ENCODE measurements at regions not wholly inside any gene's neighbourhood (a gene's known extent, or its start where the extent isn't known, plus 50 kb on each side); places are given as distances from the start of the nearest gene placed in this dataset.

- FAIRE-seq = no peak
- DNase-seq (ENCODE audit: low read depth, low spot score) = no peak
- H3K4me3 ChIP-seq (replicated peaks in 1 of 3; ENCODE audit: insufficient read depth in 1 of 3, low read depth in 1 of 3, low read length in 3 of 3) = no peak overlapping the region
- no TSS peak for BruUV-seq (replicated peaks)
- CTCF ChIA-PET = no interaction called here
- TF ChIP-seq JUN (IDR thresholded peaks at IDR 0.05; ENCODE audit: borderline replicate concordance, insufficient read depth, insufficient read length, low read depth) (no peak), FOS (IDR thresholded peaks at IDR 0.05; ENCODE audit: borderline replicate concordance, insufficient read depth, low read length) (no peak), POLR2A (IDR thresholded peaks at IDR 0.05; ENCODE audit: low read depth, low read length) (no peak), POLR2AphosphoS5 (IDR thresholded peaks at IDR 0.05; ENCODE audit: insufficient read depth, low read depth, low read length) (no peak), MYC (IDR thresholded peaks at IDR 0.05; ENCODE audit: low read depth, low read length) (no peak), GATA2 (IDR thresholded peaks at IDR 0.05; ENCODE audit: insufficient read depth, insufficient read length, low read depth, low read length) (no peak), EZH2 (IDR thresholded peaks at IDR 0.05; ENCODE audit: borderline replicate concordance, low read depth, low read length, severe bottlenecking) (no peak)
- TF ChIP-seq, protein P1, sequence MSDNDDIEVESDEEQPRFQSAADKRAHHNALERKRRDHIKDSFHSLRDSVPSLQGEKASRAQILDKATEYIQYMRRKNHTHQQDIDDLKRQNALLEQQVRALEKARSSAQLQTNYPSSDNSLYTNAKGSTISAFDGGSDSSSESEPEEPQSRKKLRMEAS (IDR thresholded peaks at IDR 0.05; ENCODE audit: insufficient read depth, insufficient read length) = no peak
- TF ChIP-seq, protein P2, sequence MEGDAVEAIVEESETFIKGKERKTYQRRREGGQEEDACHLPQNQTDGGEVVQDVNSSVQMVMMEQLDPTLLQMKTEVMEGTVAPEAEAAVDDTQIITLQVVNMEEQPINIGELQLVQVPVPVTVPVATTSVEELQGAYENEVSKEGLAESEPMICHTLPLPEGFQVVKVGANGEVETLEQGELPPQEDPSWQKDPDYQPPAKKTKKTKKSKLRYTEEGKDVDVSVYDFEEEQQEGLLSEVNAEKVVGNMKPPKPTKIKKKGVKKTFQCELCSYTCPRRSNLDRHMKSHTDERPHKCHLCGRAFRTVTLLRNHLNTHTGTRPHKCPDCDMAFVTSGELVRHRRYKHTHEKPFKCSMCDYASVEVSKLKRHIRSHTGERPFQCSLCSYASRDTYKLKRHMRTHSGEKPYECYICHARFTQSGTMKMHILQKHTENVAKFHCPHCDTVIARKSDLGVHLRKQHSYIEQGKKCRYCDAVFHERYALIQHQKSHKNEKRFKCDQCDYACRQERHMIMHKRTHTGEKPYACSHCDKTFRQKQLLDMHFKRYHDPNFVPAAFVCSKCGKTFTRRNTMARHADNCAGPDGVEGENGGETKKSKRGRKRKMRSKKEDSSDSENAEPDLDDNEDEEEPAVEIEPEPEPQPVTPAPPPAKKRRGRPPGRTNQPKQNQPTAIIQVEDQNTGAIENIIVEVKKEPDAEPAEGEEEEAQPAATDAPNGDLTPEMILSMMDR (IDR thresholded peaks at IDR 0.05; ENCODE audit: extremely low read depth in 1 of 2, insufficient read depth in 1 of 2, low read depth in 1 of 2, low read length in 2 of 2) = no peak
- POLR2A ChIA-PET = no interaction called here
- dilution Hi-C loops (cut with MboI; ENCODE audit: extremely low pct_ligation_motif_present, low sequenced_read_pairs) (no loop called here), intact Hi-C loops (cut with micrococcal nuclease) (no loop called here)
- no peak overlapping the region for H3K4me2 ChIP-seq (ENCODE audit: insufficient read depth, low read length)
- no peaks in the 10 kb centered on the region for H3K9me3 ChIP-seq (replicated peaks; ENCODE audit: control insufficient read depth, insufficient read depth, low read length)
- H3K9me1 ChIP-seq (replicated peaks; ENCODE audit: control insufficient read depth, extremely low read depth, insufficient read depth, low read length) = no peaks in the 10 kb centered on the region
- no peaks in the 10 kb centered on the region for H3K27me3 ChIP-seq (ENCODE audit: control insufficient read depth in 2 of 2, insufficient read depth in 2 of 2, low read length in 2 of 2)
- no peak overlapping the region for H2AFZ ChIP-seq (ENCODE audit: low read depth, low read length)
- no peaks in the 10 kb centered on the region for H4K20me1 ChIP-seq (replicated peaks; ENCODE audit: control insufficient read depth, extremely low read depth, insufficient read depth, low read length)
- H3K9ac ChIP-seq (replicated peaks; ENCODE audit: extremely low read depth, insufficient read depth, low read length) = no peak overlapping the region
- H3K36me3 ChIP-seq (ENCODE audit: control insufficient read depth in 2 of 2, extremely low read depth in 1 of 2, insufficient read depth in 2 of 2, low read length in 2 of 2) = no peaks in the 10 kb centered on the region
- no peaks in the 10 kb centered on the region for H3K79me2 ChIP-seq (ENCODE audit: control insufficient read depth, insufficient read depth, low read length)
- H3K27ac ChIP-seq (ENCODE audit: insufficient read depth, low read depth, low read length) = no peak overlapping the region
- no peaks in the 10 kb centered on the region for H3K4me1 ChIP-seq (ENCODE audit: control insufficient read depth, extremely low read depth, insufficient read depth, low read length)
Measured at GRCh38 chr5:60395712-60396329, 304.1 kb downstream of the DEPDC1B start.

Data from endothelial cell of umbilical vein (primary cell).